PC-9 (cell line): ENCODE measurements at regions not wholly inside any gene's neighbourhood (a gene's known extent, or its start where the extent isn't known, plus 50 kb on each side); places are given as distances from the start of the nearest gene placed in this dataset.

Experiments used
- BruUV-seq: library from RNA; stranded (reverse); fragments of 400-500 nt; replicated peaks from 2 replicates; lab custom pipeline; 2021; lab: Mats Ljungman, UMichigan
- CTCF ChIA-PET: fragments of 300-600 bp; sonication (Branson Sonifier 250); formaldehyde crosslinking; loops from one replicate; lab custom pipeline; 2022; ENCODE audit warnings: antibody characterized with exemption; lab: Charles Lee
- POLR2A ChIA-PET: fragments of 300-600 bp; sonication (Branson Sonifier 250); formaldehyde crosslinking; loops from one replicate; lab custom pipeline; 2022; ENCODE audit warnings: antibody characterized with exemption; ENCODE audit not compliant: unreplicated experiment; lab: Charles Lee
- DNase-seq, 2 experiments: peaks; one replicate each; pipeline versions ENCODE4 v3.0.0 to v3.0.0-alpha.2; 2015 to 2022; ENCODE audit warnings: mixed read lengths in 1 of 2
- H2AFZ ChIP-seq: fragments of 200-600 bp; sonication (generic); 2 replicates; pipeline ENCODE4 v1.8.1; 2017; ENCODE audit warnings: antibody characterized with exemption
- H3F3A ChIP-seq: fragments of 200-600 bp; sonication (generic); 2 replicates; pipeline ENCODE4 v1.8.1; 2017; ENCODE audit warnings: antibody characterized with exemption, mild to moderate bottlenecking, low read depth; ENCODE audit not compliant: insufficient read depth
- H3K27ac ChIP-seq: fragments of 200-600 bp; sonication (generic); 2 replicates; pipeline ENCODE4 v1.6.1; 2016; ENCODE audit warnings: mixed run types
- H3K27me3 ChIP-seq: fragments of 200-600 bp; sonication (generic); 2 replicates; pipeline ENCODE4 v1.6.1; 2016; ENCODE audit warnings: low read depth, mixed run types; ENCODE audit not compliant: insufficient read depth
- H3K36me3 ChIP-seq: fragments of 200-600 bp; sonication (generic); 2 replicates; pipeline ENCODE4 v1.6.1; 2016; ENCODE audit warnings: low read depth, mixed run types
- H3K4me1 ChIP-seq: fragments of 200-600 bp; sonication (generic); replicated peaks from 2 replicates; pipeline ENCODE4 v1.6.1; 2016; ENCODE audit warnings: mixed run types; ENCODE audit not compliant: insufficient read depth
- H3K4me2 ChIP-seq: fragments of 200-600 bp; sonication (generic); 2 replicates; pipeline ENCODE4 v1.6.1; 2017; ENCODE audit warnings: mixed run types
- H3K4me3 ChIP-seq: fragments of 200-600 bp; sonication (generic); 2 replicates; pipeline ENCODE4 v1.6.1; 2016; ENCODE audit warnings: mixed run types
- H3K79me2 ChIP-seq: fragments of 200-600 bp; sonication (generic); 2 replicates; pipeline ENCODE4 v1.6.1; 2017; ENCODE audit warnings: low read depth, mixed run types
- H3K9me2 ChIP-seq: fragments of 200-600 bp; sonication (generic); 2 replicates; pipeline ENCODE4 v1.8.1; 2017; ENCODE audit warnings: mild to moderate bottlenecking; ENCODE audit not compliant: insufficient read depth
- H3K9me3 ChIP-seq: fragments of 200-600 bp; sonication (generic); 2 replicates; pipeline ENCODE4 v1.8.1; 2016; ENCODE audit warnings: low read depth; ENCODE audit not compliant: insufficient read depth
- H4K20me1 ChIP-seq: fragments of 200-600 bp; sonication (generic); 2 replicates; pipeline ENCODE4 v1.8.1; 2017; ENCODE audit not compliant: insufficient read depth
- CTCF ChIP-seq: fragments of 200-600 bp; sonication (generic); conservative IDR thresholded peaks from 2 replicates; pipeline ENCODE4 v1.6.1; 2017; ENCODE audit warnings: mixed run types, antibody characterized with exemption, mild to moderate bottlenecking, moderate library complexity
- EZH2 ChIP-seq: fragments of 200-600 bp; sonication (generic); IDR thresholded peaks from 2 replicates; pipeline ENCODE4 v1.8.0; 2017; ENCODE audit warnings: antibody characterized with exemption, low read depth
- intact Hi-C: fragments of 100-400 bp; cut with micrococcal nuclease; formaldehyde crosslinking; loops from one replicate; pipeline ENCODE4 v1.10.0; 2022; ENCODE audit not compliant: unreplicated experiment

- Histone ChIP-seq H3K4me2 (no peak overlapping the region), H3K27me3 (peaks cover 24% of the 10 kb centered on the region), H3K36me3 (no peaks in the 10 kb centered on the region), H3F3A (no peaks in the 10 kb centered on the region), H3K9me2 (no peaks in the 10 kb centered on the region), H2AFZ (no peak overlapping the region), H3K79me2 (no peaks in the 10 kb centered on the region), H3K4me3 (no peak overlapping the region), H4K20me1 (no peaks in the 10 kb centered on the region), H3K4me1 (no peaks in the 10 kb centered on the region), H3K27ac (no peak overlapping the region), H3K9me3 (no peaks in the 10 kb centered on the region)
- no peak for TF ChIP-seq EZH2
- no peak for TF ChIP-seq CTCF
- no TSS peak for BruUV-seq
- ChIA-PET POLR2A (no interaction called here), CTCF (no interaction called here)
- intact Hi-C loops: no loop called here
- DNase-seq: no peak
These were observed 104.8 kb upstream of the CADM1 start for GRCh38 chr11:115608976-115609375.

- no peak overlapping the region for H3K4me2 ChIP-seq
- no TSS peak for BruUV-seq
- no peaks in the 10 kb centered on the region for H3K36me3 ChIP-seq
- no peaks in the 10 kb centered on the region for H3K4me1 ChIP-seq
- no peaks in the 10 kb centered on the region for H3K79me2 ChIP-seq
- CTCF ChIA-PET: no interaction called here
- H3K4me3 ChIP-seq: no peak overlapping the region
- no peaks in the 10 kb centered on the region for H3K9me2 ChIP-seq
- no peak for TF ChIP-seq CTCF
- no peak for TF ChIP-seq EZH2
- peaks cover 24% of the 10 kb centered on the region for H3K27me3 ChIP-seq
- no peak overlapping the region for H2AFZ ChIP-seq
- H4K20me1 ChIP-seq: no peaks in the 10 kb centered on the region
- H3F3A ChIP-seq: no peaks in the 10 kb centered on the region
- intact Hi-C loops: no loop called here
- no peaks in the 10 kb centered on the region for H3K9me3 ChIP-seq
- H3K27ac ChIP-seq: no peak overlapping the region
- DNase-seq: no peak
- POLR2A ChIA-PET: no interaction called here
These were observed 103.5 kb upstream of the CADM1 start for GRCh38 chr11:115607621-115608221.

GRCh38 chr11:115606498-115607220 is 102.4 kb upstream of the CADM1 start:
- Histone ChIP-seq H3K4me1 (no peaks in the 10 kb centered on the region), H2AFZ (no peak overlapping the region), H3K9me2 (no peaks in the 10 kb centered on the region), H3F3A (no peaks in the 10 kb centered on the region), H4K20me1 (no peaks in the 10 kb centered on the region), H3K4me3 (no peak overlapping the region), H3K9me3 (no peaks in the 10 kb centered on the region), H3K79me2 (no peaks in the 10 kb centered on the region), H3K27ac (no peak overlapping the region), H3K36me3 (no peaks in the 10 kb centered on the region), H3K4me2 (no peak overlapping the region), H3K27me3 (peaks cover 21% of the 10 kb centered on the region)
- no peak for DNase-seq
- TF ChIP-seq CTCF (no peak), EZH2 (no peak)
- ChIA-PET CTCF (no interaction called here), POLR2A (no interaction called here)
- intact Hi-C loops: no loop called here
- no TSS peak for BruUV-seq
